Left ventricle myocardium inferior (tissue), 1 donor: ENCODE measurements at regions not wholly inside any gene's neighbourhood (a gene's known extent, or its start where the extent isn't known, plus 50 kb on each side); places are given as distances from the start of the nearest gene placed in this dataset.

Source experiments
- DNase-seq: peaks from one replicate; pipeline ENCODE4 v3.0.0-alpha.2; 2020
- H3K27ac ChIP-seq: fragments of 200-600 bp; replicated peaks from 2 replicates; pipeline ENCODE4 v1.8.0; 2021
- H3K27me3 ChIP-seq: fragments of 200-600 bp; 2 replicates; pipeline ENCODE4 v1.8.0; 2021; ENCODE audit warnings: low read depth
- H3K36me3 ChIP-seq: fragments of 200-600 bp; 2 replicates; pipeline ENCODE4 v1.8.0; 2021
- H3K4me1 ChIP-seq: fragments of 200-600 bp; 2 replicates; pipeline ENCODE4 v1.8.0; 2021
- H3K4me3 ChIP-seq: fragments of 200-600 bp; 2 replicates; pipeline ENCODE4 v1.8.0; 2021; ENCODE audit warnings: mild to moderate bottlenecking, moderate library complexity
- H3K9me3 ChIP-seq: fragments of 200-600 bp; replicated peaks from 2 replicates; pipeline ENCODE4 v1.8.0; 2021
- CTCF ChIP-seq: fragments of 200-600 bp; IDR thresholded peaks from 2 replicates; pipeline ENCODE4 v1.8.0; 2021; ENCODE audit warnings: antibody characterized with exemption, mild to moderate bottlenecking, borderline replicate concordance
- intact Hi-C: fragments of 100-400 bp; cut with micrococcal nuclease; formaldehyde crosslinking; loops from one replicate; pipeline ENCODE4 v1.11.0; 2022
- donor health status: DM: no; HTN: yes; CAD: no; lungs with severe emphysema.

GRCh38 chr6:11961923-11962322 is 50.2 kb upstream of the HIVEP1 start:
- no peak overlapping the region for H3K27ac ChIP-seq
- no peak for TF ChIP-seq CTCF
- no peak overlapping the region for H3K4me3 ChIP-seq
- no peak for DNase-seq
- H3K9me3 ChIP-seq = peaks cover under 1% of the 10 kb centered on the region
- intact Hi-C loops = no loop called here
- no peaks in the 10 kb centered on the region for H3K4me1 ChIP-seq
- no peaks in the 10 kb centered on the region for H3K27me3 ChIP-seq
- H3K36me3 ChIP-seq = no peaks in the 10 kb centered on the region

- no peak overlapping the region for H3K4me3 ChIP-seq
- H3K36me3 ChIP-seq = no peaks in the 10 kb centered on the region
- no peaks in the 10 kb centered on the region for H3K4me1 ChIP-seq
- TF ChIP-seq CTCF = no peak
- H3K27me3 ChIP-seq = no peaks in the 10 kb centered on the region
- H3K9me3 ChIP-seq = peaks cover 4% of the 10 kb centered on the region
- no peak for DNase-seq
- H3K27ac ChIP-seq = no peak overlapping the region
- intact Hi-C loops = no loop called here
These were observed 51.0 kb upstream of the HIVEP1 start for GRCh38 chr6:11960909-11961779.

- intact Hi-C loops = no loop called here
- no peaks in the 10 kb centered on the region for H3K36me3 ChIP-seq
- H3K27me3 ChIP-seq = no peaks in the 10 kb centered on the region
- H3K4me3 ChIP-seq = no peak overlapping the region
- no peak overlapping the region for H3K27ac ChIP-seq
- no peak for DNase-seq
- H3K4me1 ChIP-seq = no peaks in the 10 kb centered on the region
- H3K9me3 ChIP-seq = peaks cover 4% of the 10 kb centered on the region
- no peak for TF ChIP-seq CTCF
These were observed 55.3 kb upstream of the HIVEP1 start for GRCh38 chr6:11956781-11957180.

- TF ChIP-seq CTCF = no peak
- no peaks in the 10 kb centered on the region for H3K27me3 ChIP-seq
- no peaks in the 10 kb centered on the region for H3K4me1 ChIP-seq
- peaks cover 10% of the 10 kb centered on the region for H3K9me3 ChIP-seq
- DNase-seq = no peak
- H3K4me3 ChIP-seq = no peak overlapping the region
- intact Hi-C loops = no loop called here
- H3K36me3 ChIP-seq = no peaks in the 10 kb centered on the region
- no peak overlapping the region for H3K27ac ChIP-seq
These were observed 58.5 kb upstream of the HIVEP1 start for GRCh38 chr6:11953641-11954040.

GRCh38 chr6:11952316-11952715 is 59.8 kb upstream of the HIVEP1 start:
- no peak for DNase-seq
- H3K36me3 ChIP-seq = no peaks in the 10 kb centered on the region
- no peak for TF ChIP-seq CTCF
- no peaks in the 10 kb centered on the region for H3K27me3 ChIP-seq
- H3K4me3 ChIP-seq = no peak overlapping the region
- intact Hi-C loops = no loop called here
- no peak overlapping the region for H3K27ac ChIP-seq
- H3K4me1 ChIP-seq = no peaks in the 10 kb centered on the region
- H3K9me3 ChIP-seq = peaks cover 10% of the 10 kb centered on the region
